Germinal center (tissue), 1 donor: ENCODE measurements at regions not wholly inside any gene's neighbourhood (a gene's known extent, or its start where the extent isn't known, plus 50 kb on each side); places are given as distances from the start of the nearest gene placed in this dataset.
A peak's percentile ranks its signal among the peaks of the same experiment; 100 is the strongest.

Experiments
- DNase-seq: peaks from one replicate; pipeline ENCODE4 v3.0.0; 2012; ENCODE audit warnings: mixed read lengths, low spot score

GRCh38 chr12:75833268-75833667 lies 198.3 kb downstream of the PHLDA1 start:
- no peak for DNase-seq

GRCh38 chr12:75831402-75831801 lies 200.2 kb downstream of the PHLDA1 start:
- no peak for DNase-seq

- no peak for DNase-seq
Observed at GRCh38 chr12:75827061-75827460, 204.5 kb downstream of the PHLDA1 start.

- DNase-seq, result no peak
Observed at GRCh38 chr12:75825686-75826085, 205.9 kb downstream of the PHLDA1 start.

GRCh38 chr12:75823475-75823874 lies 208.1 kb downstream of the PHLDA1 start:
- no peak for DNase-seq

GRCh38 chr12:75822416-75822815 lies 209.2 kb downstream of the PHLDA1 start:
- no peak for DNase-seq

- DNase-seq, result no peak
Observed at GRCh38 chr12:75820848-75821578, 210.6 kb downstream of the PHLDA1 start.

GRCh38 chr12:75820071-75820470 lies 211.5 kb downstream of the PHLDA1 start:
- DNase-seq, result no peak

- no peak for DNase-seq
Observed at GRCh38 chr12:75819512-75819911, 212.1 kb downstream of the PHLDA1 start.

- no peak for DNase-seq
Observed at GRCh38 chr12:75818863-75819262, 212.7 kb downstream of the PHLDA1 start.

- no peak for DNase-seq
Observed at GRCh38 chr12:75816897-75817296, 214.7 kb downstream of the PHLDA1 start.

- DNase-seq, result no peak
Observed at GRCh38 chr12:75815756-75816155, 215.8 kb downstream of the PHLDA1 start.

GRCh38 chr12:75814851-75815754 lies 216.5 kb downstream of the PHLDA1 start:
- DNase-seq, result peak; percentile 30

- no peak for DNase-seq
Observed at GRCh38 chr12:75813072-75813471, 218.5 kb downstream of the PHLDA1 start.

GRCh38 chr12:75812271-75813018 lies 219.1 kb downstream of the PHLDA1 start:
- no peak for DNase-seq

GRCh38 chr12:75809746-75810145 lies 221.8 kb downstream of the PHLDA1 start:
- DNase-seq, result no peak

GRCh38 chr12:75807494-75807893 lies 224.1 kb downstream of the PHLDA1 start:
- DNase-seq, result no peak

- DNase-seq, result no peak
Observed at GRCh38 chr12:75805905-75806304, 225.7 kb downstream of the PHLDA1 start.

GRCh38 chr12:75805320-75805719 lies 226.3 kb downstream of the PHLDA1 start:
- DNase-seq, result no peak

GRCh38 chr12:75798136-75798926 lies 233.2 kb downstream of the PHLDA1 start:
- no peak for DNase-seq

- DNase-seq, result no peak
Observed at GRCh38 chr12:75795125-75795524, 236.5 kb downstream of the PHLDA1 start.

- no peak for DNase-seq
Observed at GRCh38 chr12:75792687-75793086, 238.9 kb downstream of the PHLDA1 start.
